ENCODE measurements at regions not wholly inside any gene's neighbourhood (a gene's known extent, or its start where the extent isn't known, plus 50 kb on each side); places are given as distances from the start of the nearest gene placed in this dataset.

DNA sequence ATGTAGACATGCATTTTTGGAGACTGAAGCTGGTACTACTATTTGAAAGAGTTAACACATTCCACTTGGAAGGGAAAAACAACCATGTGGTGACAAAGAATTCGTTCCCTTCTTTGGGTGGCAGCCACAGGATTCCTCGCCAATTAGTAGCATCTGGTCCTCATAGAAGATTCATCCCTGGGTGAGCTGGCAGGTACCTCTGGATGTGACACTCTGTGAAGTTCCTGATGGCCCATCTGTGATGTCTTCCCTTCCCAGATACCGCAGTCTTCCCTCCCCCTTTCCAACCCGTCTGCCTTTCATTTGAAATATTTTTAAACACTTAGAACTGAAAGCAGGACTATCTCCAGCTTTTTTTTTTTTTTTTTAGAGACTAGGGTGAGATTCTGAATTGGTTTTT lies 569.5 kb downstream of the TYW1 start:
- DNase-seq = no peak

DNA sequence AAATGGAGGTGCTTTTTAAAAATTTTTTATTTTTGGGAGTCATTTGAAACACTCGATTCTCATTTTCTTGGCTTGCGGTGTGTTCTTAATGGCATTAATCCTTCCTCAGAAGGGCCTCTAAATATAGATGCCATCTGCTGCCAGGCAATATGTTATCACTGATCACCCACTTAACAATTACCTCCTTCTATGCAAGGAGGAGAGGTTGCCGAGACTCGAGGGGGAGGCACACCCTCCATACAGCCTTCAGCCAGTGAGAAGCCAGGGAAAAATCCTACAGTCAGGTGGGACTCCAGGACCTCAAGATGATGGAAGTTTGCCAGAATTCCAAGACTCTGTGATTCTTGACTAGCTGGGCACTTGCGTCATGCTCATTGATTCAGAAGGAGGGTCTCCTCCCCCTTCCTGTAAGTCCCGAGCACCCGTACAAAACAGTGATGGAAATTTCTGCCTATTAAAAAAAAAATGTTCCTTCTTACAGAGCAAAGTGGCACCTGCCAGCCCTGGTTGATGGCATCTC lies 574.5 kb downstream of the TYW1 start:
- DNase-seq = no peak

DNA sequence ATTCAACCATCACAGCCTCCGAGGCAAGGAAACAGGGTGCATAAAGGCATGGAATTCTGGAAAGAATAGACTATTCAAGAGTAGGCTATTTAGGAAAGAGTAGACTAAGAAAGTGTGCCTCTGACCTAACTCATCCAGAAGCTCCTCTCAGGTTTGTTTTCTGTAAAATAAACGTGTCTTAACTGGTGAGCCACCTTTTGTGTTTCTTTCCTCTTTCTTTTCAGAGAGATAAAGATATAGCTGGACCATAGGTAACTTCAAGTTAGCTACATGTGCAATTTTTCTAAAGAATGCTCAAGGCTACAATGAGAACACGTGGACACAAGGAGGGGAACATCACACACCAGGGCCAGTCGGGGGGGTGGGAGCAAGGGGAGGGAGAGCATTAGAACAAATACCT lies 577.0 kb downstream of the TYW1 start:
- no peak for DNase-seq

DNA sequence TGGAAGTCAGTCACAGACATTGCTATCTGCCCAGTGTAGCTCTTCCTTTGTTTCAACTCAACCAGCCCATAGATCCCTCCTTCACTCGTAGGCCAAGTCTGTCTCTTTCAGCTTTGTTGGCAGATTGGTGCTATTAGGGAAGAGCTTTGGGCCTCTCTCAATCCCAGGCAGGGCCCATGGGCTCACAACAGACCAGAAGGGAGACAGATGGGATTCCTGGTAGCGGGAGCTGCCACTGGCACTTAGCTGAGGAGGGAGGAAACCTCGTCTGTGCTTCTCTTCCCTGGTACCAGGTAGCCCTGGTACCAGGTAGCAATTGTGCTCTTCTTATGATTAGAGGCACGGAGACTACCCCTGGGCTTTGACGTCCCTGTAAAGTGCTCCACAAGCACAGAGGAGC lies 592.0 kb downstream of the TYW1 start:
- no peak for DNase-seq

DNA sequence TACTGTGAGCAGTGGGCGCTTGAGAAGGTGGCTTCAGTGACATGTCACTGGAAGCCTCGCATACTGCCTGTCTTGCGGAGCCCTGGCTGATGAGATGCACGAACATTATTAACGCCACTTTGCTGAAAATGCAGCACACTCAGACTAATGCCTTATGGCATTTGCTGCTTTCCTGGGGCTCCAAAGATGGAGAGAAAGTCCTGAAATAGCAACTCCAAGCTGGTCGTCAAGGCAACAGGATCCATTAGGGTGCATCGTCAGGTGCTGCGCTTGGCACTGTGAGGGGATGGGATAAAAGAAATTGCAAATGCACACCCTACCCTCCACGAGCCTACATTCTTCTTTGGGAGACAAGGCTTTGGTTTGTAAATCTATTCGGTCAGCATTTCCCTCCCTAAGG lies 592.5 kb downstream of the TYW1 start:
- no peak for DNase-seq

DNA sequence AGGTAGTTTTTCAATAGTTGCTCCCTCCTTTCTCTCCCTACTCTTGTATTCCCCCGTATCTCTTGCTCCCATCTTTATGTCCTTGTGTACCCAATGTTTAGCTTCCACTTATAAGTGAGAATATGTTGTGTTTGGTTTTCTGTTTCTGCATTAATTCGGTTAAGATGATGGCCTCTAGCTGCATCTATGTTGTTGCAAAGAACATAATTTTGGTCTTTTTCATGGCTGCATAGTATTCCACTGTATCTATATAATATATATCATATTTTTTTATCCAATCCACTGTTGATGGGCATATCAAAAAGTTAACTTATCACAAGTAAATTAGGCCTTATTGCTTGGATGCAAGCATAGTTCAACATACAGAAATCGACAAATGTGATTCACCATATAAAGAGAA lies 594.0 kb downstream of the TYW1 start:
- DNase-seq = no peak

DNA sequence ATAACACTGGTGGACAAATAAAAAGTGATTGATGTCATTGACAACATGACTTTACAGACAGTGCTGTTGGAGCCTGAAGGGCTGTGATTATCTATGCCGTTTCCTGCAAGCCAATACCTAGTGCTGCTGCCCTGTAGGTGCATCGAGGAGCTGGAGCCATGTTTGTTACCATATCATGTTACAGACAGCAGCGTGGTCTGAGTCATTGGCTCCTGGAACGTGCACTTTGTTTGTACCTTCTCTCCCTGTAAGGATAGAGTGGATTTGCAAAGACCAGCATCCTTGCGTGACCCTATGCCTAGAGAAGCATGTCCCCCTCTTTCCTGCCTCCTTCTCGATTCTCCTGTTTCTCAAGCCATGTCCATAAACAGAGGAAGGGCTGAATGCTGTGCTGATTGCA lies 597.2 kb downstream of the TYW1 start:
- DNase-seq = no peak

DNA sequence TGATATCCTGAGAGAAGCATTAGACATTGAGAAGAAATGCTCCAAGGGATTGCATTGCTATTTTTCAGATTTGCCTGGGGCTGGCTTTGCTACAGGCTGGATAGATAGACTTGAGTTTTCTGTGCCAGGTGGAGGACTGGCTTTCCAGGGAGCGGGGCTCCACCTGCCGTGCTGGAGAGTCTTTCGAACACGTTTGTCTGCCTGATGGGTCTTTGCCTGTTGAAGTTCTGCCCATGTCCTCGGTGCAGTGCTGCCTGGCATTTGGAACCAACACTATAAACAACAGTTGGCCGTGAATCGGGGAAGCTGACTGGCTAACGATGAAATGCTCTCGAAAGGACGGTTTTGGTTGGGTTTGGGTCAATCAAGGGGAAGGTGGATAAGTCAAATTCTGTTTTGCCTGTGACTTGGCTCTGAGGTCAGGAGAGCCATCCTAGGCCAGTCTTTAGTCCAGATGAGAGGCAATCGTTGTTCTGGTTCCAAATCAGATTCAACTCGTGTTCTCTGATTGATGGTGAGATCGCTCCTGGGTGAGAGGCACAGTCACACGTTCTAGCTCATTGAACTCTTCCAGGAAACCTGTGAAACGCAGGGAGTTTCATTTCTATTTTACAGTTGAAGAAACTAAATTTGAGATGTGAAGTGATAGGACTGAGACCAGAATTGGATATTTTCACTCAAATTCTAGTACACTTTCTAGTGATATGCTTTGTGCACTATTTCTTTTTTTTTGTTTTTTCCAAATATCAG lies 599.0 kb downstream of the TYW1 start:
- no peak for DNase-seq

DNA sequence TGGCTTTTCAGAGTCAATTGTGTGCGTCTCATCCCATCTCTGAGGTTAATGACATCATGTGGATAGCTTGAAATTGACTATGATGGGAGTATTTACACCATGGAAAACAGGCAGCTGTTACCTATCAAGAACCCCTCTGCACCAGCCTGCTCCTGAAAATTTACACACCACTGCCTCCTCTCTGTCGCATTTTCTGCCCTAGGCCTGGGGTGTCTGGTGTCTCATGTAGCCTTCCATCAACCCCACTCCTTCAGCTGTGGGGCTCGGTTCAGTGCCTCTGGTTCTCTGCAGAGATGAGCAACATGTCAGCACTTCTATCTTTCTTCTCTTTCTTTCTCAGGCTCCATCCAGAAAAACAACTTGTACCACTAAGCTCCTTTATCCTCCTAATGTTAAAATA lies 600.5 kb downstream of the TYW1 start:
- DNase-seq = no peak

DNA sequence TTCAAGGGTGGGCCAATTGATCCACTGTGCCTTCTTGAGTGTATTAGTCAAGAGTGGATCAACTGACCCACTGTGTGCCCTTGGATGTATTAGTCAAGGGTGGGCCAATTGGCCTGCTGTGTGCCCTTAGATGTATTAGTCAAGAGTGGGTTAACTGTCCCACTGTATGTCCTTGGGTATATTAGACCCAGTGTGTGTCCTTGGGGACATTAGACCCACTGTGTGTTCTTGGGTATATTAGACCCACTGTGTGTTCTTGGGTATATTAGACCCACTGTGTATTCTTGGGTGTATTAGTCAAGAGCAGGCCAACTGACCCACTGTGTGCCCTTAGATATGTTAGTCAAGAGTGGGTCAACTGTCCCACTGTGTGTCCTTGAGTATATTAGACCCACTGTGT lies 601.8 kb downstream of the TYW1 start:
- DNase-seq = no peak

DNA sequence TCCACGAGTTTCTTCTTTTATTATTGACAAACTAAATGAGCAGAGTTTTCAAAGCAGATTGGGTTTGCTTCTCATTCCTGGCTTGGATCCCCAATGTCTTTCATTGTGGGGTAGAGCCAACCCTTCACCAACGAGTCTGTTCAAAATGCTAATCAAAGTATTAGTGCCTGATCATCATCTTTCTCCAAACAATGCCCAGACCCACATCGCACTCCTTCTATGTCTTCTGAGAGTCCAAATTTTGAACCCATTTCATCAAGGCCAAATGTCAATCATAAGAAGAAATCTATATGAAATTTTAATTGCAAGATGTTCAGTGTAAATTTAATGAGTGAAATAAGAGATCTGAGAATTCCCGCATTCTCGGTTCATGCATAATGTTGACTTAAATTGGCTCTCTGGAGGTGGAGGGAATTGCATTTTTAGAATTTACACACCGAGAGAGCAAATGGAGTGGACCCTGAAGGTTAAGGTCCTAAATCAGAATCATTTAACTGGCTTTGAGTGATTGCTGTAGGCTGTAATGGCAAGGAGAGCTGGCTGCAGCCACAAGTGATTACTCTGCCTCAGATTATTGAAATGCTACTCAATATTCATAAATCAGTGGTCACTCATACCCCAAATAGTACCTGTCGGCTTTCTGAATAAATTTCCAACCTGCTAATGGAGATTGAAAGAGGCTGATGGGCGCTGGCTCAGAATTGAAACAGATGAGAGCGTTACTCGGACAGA lies 602.9 kb downstream of the TYW1 start:
- DNase-seq = no peak

DNA sequence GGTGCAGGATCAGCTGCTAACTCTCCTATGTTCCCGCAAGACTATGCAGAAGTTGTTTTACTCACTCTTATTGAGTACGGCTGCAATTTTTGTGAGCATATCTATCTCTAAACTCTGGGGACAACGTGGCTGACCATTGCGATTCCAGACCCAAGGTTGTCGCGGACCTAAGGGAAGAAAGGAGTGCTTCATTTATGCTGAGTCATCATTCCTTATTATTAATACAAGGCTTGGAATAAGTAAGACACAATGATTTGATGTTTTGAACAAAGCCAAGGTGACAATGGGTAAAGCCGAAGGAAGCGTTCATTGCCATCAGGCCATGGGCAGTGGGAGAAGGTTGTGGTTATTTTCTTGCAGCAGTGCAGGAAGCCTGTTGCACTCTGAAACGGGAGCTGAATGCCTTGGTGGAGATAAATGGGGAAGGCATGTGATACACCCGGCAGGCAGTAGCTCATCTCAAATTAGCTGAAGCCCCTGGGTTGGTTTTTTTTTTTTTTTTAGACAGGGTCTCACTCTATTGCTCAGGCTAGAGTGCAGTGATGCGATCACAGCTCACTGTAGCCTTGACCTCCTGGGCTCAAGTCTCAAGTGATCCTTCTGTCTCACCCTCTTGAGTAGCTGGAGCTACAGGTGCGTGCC lies 605.7 kb downstream of the TYW1 start:
- no peak for DNase-seq

DNA sequence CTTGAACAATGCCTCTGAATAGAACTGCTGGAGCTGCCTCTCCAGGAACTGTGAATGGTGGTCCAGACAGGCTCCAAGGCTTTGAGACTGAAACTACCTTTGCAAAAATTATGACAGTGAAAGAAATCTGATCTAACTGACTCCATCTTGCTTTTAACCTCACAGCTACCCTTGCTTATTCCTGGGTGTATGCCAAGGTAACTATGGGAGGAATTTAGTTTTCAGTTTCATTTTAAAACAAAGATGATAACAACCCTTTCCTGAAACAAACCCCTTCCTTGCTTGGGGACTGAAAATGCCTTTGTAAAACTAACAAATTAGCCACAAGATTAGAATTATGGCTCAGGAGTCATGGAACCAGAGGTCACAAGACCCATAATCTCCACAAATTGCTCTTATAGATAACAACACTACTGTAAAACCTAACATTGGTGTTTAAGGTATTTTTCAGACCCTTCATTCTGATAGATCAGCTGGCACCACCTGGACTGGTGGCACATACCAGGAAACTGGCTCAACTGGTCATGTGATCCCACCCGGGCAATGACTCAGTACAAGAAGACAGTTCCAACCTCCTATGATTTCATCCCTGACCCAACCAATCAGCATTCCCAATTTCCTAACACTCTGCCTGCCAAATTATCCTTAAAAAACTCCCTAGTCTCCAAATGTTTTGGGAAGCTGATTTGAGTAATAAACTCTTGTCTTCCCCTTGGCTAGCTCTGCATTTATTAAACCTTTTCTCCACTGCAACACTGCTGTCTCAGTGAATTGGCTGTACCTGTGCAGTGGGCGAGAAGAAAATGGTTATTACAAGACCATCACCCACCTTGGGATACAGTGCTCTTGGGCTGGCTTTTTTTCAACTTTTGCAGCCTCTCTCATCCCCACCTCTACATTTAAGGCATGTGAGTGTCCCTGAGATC lies 608.1 kb downstream of the TYW1 start:
- no peak for DNase-seq

DNA sequence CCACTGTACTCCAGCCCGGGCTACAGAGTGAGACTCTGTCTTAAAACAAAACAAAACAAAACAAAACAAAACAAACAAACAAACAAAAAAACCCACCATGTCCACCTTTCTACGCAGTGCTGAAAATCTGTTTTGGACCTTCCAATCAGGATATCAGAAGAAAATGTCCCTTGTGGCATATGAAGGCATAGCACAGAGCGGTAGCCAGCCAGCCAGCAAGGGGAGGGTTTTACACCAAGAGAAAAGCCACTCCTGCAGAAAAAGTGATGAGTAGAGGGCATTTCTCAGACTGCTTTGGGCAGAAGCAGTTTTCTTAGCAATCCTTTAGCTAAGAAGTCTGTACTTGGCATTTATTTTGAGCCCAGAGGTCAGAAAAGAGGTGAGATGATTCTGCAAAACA lies 612.2 kb downstream of the TYW1 start:
- DNase-seq = no peak

DNA sequence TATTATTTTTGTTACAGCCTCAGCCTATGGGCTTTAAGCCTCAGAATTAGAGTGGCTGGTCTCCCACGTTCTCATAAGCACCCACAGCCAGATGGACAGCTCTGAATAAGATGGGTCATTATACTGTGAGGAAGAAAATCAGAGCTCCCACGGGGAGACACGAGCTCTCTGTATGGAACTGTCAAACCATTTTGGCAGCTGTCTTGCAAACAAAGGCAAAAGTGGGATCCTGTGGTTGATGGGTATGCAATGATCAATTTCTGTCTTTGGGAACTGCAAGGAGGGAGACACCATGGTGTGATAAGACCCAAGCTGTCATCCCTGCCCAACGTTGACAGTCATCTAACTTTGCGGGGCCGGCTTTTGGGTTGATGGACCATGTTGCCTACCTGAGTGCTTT lies 614.3 kb downstream of the TYW1 start:
- no peak for DNase-seq

DNA sequence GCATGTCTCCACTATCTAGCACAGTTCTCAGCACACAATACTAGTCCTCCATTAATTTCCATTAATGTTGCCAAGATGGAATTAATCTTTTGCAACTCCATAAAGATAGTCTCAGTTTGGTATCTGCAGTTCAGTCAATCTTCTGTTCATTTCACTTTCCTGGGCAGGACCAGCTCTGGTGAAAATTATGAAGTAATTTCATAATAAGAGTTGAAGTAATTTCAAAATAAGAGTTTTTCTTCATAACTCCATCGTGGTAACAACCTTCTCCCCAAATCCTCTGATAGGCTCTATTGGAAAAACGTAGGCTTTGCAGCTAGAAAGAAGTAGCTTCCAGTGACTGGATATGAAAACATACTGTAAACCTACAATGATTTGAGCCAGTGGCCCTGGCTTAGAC lies 618.2 kb downstream of the TYW1 start:
- DNase-seq = no peak

DNA sequence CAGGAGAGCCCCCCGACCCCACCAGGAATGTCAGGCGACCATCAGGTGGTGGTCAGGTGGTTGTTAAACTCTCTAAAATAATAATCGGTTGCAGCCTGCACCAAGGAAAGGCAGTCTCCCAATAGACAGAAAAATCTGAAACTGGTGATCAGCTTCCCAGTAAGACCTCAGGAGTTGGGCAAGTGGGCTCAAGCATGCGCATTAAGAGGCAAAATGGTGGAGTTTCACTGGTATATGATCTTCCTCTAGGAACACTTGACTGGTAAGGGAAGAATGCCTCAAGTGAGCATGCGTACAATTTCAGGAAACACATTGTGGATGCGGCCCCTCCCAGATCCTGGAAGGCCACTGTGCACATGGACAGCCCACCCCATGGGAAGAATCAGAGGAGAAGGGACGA lies 619.9 kb downstream of the TYW1 start:
- DNase-seq = no peak

DNA sequence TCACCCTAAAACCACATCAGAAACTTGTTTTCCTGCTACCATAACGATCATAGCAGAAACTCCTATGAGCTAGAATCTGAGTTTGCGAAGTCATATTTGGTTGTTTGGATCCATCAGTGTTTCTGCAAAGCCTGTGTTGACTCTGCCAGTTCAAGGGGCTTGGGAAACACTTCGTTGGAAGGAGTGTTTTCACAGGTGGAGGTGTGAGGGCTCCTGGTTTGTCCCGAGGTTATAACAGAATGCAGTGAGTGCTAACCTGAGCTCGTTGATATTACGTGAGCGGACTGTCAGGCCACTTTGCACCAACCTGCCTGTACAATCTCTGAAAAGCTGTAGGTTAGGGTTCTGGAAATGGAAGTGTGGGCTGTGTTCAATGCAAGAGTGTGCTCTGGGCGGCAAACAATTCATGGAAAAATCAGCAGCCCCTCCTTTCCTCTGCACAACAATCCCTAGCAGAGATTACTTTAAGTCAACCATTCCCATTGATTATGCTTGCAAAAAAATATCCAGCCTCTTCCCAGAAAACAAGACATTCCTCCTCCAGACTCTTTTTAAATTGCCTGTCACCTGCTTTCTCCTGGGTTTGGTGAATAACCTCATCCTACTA lies 622.0 kb downstream of the TYW1 start:
- no peak for DNase-seq

DNA sequence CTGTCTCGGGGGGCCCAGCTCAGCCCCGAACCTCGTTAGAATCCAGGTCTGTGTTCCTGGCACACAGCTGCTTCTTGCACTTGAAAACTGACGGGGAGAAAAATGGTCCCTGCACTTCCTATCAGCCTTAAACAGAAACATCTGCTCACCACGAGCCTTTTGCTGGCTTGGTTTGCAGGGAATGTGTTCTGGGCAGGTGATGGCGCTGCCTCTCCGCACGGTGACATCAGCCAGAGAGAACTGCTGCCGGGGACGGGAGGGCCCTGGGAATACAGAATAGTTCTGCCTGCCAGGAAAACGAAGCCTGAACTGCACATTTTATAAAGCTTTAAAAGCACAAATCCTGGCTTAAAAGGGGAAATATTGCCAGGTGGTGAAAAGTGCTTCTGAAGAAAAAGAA lies 622.5 kb downstream of the TYW1 start:
- DNase-seq = peak; percentile 38

DNA sequence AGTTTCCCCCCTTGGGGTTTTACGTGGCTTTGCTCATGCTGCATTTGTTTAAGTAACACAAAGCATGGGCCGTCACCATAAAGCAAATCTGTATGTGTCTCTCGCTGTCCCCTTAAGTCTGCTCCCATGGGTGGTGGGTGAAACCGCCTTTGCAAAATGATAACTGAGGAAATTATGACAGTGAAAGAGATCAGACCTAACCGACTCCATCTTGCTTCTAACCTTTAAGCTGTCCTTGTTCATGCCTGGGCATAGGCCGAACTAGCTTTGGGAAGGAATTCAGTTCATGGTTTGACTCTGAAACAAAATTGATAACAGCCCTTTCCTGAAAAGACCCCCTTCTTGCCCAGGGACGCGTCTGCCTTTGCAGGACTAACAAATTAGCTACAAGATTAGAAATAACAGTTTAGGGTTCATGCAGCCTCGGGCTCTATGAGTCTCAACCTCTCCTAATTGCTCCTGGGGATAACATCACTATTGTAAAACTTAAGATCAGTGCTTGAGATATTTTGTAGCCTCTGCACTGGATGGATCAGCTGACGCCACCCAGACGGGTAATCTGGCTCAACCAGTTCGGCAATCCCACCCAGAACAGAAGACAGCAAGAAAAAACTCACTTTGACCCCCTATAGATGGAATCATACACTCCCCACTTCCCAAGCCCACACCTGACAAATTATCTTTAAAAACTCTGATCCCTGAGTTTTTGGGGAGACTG lies 623.7 kb downstream of the TYW1 start:
- no peak for DNase-seq

DNA sequence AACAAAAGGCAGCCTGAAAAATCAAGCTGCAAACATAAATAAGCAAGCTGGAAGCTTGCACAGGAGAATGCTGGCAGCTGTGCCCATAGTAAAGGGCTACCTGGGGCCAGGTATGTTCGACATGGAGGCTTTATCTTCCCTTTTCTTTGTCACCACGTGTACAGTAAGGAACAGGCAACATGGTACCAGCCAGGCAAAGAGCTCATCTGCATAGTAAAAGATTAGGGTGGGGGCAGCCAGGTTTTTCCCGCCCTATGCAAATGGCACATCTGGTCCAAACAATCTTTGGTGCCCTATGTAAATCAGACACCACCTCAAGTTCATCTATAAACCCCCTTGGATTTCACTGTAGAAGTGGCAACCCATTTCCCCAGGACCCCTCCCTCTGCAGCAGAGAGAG lies 625.1 kb downstream of the TYW1 start:
- no peak for DNase-seq

DNA sequence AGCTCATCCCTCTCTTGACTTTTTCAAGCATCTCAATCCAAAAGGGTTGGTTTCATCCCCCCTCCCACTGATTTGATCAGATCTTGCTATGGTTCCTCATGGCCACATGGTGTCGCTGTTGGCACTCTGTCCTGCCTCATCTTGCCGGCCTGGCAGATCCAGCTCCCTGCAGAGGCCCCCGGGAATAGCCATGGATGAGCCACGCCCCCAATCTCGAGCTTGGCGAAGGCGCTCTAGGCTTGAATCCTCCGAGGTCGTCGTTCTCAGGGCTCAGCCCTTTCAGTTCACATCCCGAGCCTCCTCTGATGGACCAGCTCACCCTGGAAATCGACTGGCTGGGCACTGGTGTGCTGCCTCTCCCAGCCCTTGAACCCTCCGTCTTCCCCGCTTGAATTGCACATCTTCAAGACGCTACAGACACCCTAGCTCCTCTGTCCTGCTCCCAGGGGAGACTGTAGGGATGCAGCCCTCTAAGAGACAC lies 628.7 kb downstream of the TYW1 start:
- DNase-seq = peak; percentile 61
